ENCODE measurements at regions not wholly inside any gene's neighbourhood (a gene's known extent, or its start where the extent isn't known, plus 50 kb on each side); places are given as distances from the start of the nearest gene placed in this dataset.

- 58 to 79% (median 67%) methylated on average over 2 of the region's 2 CpGs for WGBS, 5 donors
- no peaks in the 10 kb centered on the region for H3K27me3 ChIP-seq
- no peak for DNase-seq
- no peaks in the 10 kb centered on the region for H3K4me1 ChIP-seq
- intact Hi-C loops (cut with DNase I; ENCODE audit: low total_unique reads), result no loop called here
- H3K9me3 ChIP-seq, result peaks cover 0 to 5% (median 0%) of the 10 kb centered on the region in 4 donors
- H3K36me3 ChIP-seq, result no peaks in the 10 kb centered on the region
- no peak overlapping the region for H3K4me3 ChIP-seq
- TF ChIP-seq POLR2A (IDR thresholded peaks at IDR 0.05), result no peak
- no peak for TF ChIP-seq CTCF (IDR thresholded peaks at IDR 0.05)
- TF ChIP-seq EP300 (IDR thresholded peaks at IDR 0.05), result no peak
- H3K27ac ChIP-seq, result no peak overlapping the region
Observed at GRCh38 chr13:55001881-55002280, 1973.3 kb downstream of the OLFM4 start.

- Histone ChIP-seq H3K27ac (no peak overlapping the region), H3K9me3 (peaks cover 0 to 5% (median 0%) of the 10 kb centered on the region in 4 donors), H3K4me3 (no peak overlapping the region), H3K27me3 (no peaks in the 10 kb centered on the region), H3K4me1 (no peaks in the 10 kb centered on the region), H3K36me3 (no peaks in the 10 kb centered on the region)
- WGBS, 5 donors, result 11 to 31% (median 17%) methylated on average over 2 of the region's 2 CpGs
- no peak for DNase-seq
- TF ChIP-seq CTCF (IDR thresholded peaks at IDR 0.05), result no peak
- TF ChIP-seq POLR2AphosphoS5 (IDR thresholded peaks at IDR 0.05), result no peak
- no peak for TF ChIP-seq POLR2A (IDR thresholded peaks at IDR 0.05)
- TF ChIP-seq EP300 (IDR thresholded peaks at IDR 0.05), result no peak
- intact Hi-C loops (cut with DNase I; ENCODE audit: low total_unique reads), result no loop called here
Observed at GRCh38 chr13:55007681-55008080, 1979.1 kb downstream of the OLFM4 start.

GRCh38 chr13:55013051-55013450 is 1984.4 kb downstream of the OLFM4 start:
- Histone ChIP-seq H3K27ac (no peak overlapping the region), H3K27me3 (no peaks in the 10 kb centered on the region), H3K4me3 (no peak overlapping the region), H3K36me3 (no peaks in the 10 kb centered on the region), H3K9me3 (no peaks in the 10 kb centered on the region), H3K4me1 (no peaks in the 10 kb centered on the region)
- DNase-seq, result no peak
- WGBS, 5 donors, result 76 to 82% (median 77%) methylated on average over 4 of the region's 4 CpGs
- no peak for TF ChIP-seq POLR2AphosphoS5 (IDR thresholded peaks at IDR 0.05)
- no peak for TF ChIP-seq CTCF (IDR thresholded peaks at IDR 0.05)
- TF ChIP-seq POLR2A (IDR thresholded peaks at IDR 0.05), result no peak
- TF ChIP-seq EP300 (IDR thresholded peaks at IDR 0.05), result no peak
- intact Hi-C loops (cut with DNase I; ENCODE audit: low total_unique reads), result no loop called here

GRCh38 chr13:55029280-55029679 is 2000.7 kb downstream of the OLFM4 start:
- intact Hi-C loops (cut with DNase I; ENCODE audit: low total_unique reads), result no loop called here
- TF ChIP-seq POLR2AphosphoS5 (IDR thresholded peaks at IDR 0.05) (no peak), CTCF (IDR thresholded peaks at IDR 0.05) (no peak), EP300 (IDR thresholded peaks at IDR 0.05) (no peak), POLR2A (IDR thresholded peaks at IDR 0.05) (no peak)
- WGBS, 5 donors, result 90 to 94% (median 94%) methylated on average over 2 of the region's 2 CpGs
- no peaks in the 10 kb centered on the region for H3K36me3 ChIP-seq
- H3K4me1 ChIP-seq, result no peaks in the 10 kb centered on the region
- H3K4me3 ChIP-seq, result no peak overlapping the region
- H3K27me3 ChIP-seq, result no peaks in the 10 kb centered on the region
- no peak for DNase-seq
- H3K9me3 ChIP-seq, result peaks cover 0 to 20% (median 12%) of the 10 kb centered on the region in 4 donors
- no peak overlapping the region for H3K27ac ChIP-seq

Measured in stomach (tissue), 8 donors.